Activated CD4-positive, alpha-beta T cell treated with anti-CD3 and anti-CD28 coated beads for 24 hours (primary cell): ENCODE measurements at regions not wholly inside any gene's neighbourhood (a gene's known extent, or its start where the extent isn't known, plus 50 kb on each side); places are given as distances from the start of the nearest gene placed in this dataset.
"Not testable (repeated sequence)": the region's sequence is repeated elsewhere in the genome, so short reads cannot be mapped to it uniquely, and the experiment has no call there.

ENCODE experiments used
- DNase-seq, 2 donors: peaks; one replicate each; pipeline ENCODE4 v3.0.0-alpha.2; 2020; ENCODE audit warnings: low read depth in 2 of 2

DNA sequence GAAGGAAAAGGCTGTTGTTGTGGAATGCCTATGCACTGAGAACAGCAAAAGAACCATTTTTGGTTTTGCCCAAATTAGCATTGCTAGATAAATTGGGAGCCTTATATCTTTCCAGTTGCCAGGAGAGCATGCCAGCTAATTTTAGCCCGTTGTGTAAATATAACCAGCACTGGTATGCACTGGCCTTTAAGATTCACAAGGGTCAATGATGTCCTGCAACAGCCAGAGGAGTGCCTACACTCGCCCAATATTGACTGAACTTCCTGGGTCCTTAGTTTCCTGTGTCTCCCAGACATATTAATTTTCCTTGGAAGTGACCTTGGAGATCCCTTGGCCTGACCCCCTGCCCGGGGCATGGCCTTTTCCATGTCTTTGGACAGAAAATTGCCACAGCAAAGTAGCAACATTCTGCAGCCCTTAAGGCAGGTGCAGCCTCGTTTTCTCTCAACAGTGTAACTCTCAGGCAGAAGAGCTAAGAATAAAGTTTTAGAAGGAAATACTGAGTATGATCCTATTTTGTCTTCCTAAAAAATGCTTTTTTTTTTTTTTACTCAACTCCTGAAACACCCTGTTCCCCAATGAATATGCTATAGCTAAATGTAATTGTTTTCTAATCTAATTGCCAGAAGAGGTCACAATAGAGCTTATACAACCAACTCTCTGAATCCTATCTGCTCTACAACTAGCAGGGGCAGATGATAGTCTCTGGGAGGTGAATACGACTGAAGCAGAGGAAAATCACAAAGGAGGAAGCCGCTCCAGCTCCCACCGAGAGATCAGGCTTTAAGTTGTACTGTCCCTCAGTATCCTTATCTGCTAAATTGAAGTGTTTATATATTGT, 131.9 kb upstream of the PCGF5 start:
- no peak for DNase-seq

DNA sequence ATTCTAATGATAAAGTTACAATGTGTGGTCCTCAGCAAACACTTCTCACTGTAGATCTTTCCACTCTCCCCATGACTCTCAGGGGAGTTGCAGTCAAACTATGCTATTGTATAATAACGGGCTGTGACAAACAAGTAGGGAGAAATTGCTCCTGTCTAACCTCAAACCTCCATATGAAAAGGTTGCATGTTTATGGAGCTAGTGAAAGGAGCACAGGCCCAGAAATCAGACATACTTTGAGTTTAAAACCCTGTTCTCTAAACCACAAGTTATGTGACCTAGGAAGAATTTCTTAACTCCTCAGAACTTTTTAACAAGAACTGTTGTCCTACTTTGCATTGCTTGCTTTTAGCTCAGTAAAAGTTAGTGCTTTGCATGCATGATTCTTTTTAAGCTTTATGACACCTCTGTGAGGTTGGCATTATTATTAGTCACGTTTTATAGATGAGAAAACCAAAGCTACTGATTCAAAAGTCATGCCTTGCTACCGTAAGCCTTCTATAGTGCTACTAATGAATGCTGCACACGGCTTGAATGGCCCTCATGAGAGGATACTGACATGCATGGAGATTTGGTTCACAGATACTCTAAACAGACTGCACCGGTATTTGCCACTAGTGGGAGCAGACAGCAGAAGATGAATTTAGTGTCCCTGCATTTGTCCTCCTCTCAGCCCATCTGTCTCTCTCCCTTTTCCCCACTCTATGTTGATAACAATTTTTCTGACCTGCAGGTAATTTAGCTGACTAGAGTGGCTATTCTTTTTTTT, 129.5 kb upstream of the PCGF5 start:
- no peak for DNase-seq

DNA sequence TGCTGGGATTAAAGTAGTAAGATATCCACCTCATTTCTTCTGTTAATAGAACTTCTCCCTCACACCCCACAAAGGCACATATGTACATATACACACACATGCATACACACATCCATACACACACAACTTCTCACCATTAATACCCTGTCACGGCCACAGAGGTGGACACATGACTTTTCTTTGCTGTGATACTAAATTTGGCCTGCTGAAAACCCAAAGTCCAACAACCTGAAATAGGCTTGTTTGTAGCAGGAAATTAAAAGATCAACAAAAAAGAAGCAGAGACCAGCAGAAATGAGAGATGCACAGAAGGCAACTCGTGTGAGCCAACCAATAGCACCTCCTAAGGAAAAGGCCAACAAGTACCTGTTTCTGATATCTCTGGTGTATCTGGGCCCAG, 128.7 kb upstream of the PCGF5 start:
- DNase-seq = no peak

DNA sequence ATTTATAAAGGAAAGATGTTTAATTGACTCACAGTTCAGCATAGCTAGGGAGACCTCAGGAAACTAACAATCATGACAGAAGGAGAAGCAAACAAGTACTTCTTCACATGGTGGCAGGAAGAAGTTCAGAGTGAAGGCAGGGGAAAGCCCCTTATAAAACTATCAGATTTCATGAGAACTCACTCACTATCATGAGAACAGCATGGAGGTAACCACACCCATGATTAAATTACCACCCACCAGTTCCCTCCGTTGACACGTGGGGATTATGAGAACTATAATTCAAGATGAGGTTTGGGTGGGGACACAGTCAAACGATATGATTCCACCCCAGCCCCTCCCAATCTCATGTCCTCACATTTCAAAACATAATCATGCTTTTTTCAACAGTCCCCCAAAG, 124.2 kb upstream of the PCGF5 start:
- DNase-seq = no peak

DNA sequence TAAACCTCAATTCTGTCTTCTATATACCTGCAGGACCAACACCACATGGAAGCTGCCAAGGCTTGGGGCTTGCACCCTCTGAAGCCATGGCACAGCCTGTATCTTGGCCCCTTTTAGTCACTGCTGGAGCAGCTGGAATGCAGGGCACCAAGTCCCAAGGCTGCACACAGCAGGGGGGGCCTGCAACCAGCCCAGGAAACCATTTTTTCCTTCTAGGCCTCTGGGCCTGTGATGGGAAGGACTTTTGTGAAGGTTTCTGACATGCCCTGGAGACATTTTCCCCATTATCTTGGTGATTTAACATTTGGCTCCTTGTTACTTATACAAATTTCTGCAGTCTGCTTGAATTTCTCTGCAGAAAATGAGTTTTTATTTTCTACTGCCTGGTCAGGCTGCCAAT, 123.2 kb upstream of the PCGF5 start:
- DNase-seq = no peak

DNA sequence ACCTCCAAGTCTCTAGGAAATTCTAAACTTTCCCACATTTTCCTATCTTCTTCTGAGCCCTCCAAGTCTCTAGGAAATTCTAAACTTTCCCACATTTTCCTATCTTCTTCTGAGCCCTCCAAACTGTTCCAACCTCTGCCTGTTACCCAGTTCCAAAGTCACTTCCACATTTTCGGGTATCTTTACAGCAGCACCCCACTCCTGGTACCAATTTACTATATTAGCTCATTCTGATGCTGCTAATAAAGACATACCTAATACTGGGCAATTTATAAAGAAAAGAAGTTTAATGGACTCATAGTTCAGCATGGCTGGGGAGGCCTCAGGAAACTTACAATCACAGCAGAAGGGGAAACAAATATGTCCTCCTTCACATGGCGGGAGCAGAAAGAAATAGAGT, 122.4 kb upstream of the PCGF5 start:
- DNase-seq = not testable (repeated sequence)

DNA sequence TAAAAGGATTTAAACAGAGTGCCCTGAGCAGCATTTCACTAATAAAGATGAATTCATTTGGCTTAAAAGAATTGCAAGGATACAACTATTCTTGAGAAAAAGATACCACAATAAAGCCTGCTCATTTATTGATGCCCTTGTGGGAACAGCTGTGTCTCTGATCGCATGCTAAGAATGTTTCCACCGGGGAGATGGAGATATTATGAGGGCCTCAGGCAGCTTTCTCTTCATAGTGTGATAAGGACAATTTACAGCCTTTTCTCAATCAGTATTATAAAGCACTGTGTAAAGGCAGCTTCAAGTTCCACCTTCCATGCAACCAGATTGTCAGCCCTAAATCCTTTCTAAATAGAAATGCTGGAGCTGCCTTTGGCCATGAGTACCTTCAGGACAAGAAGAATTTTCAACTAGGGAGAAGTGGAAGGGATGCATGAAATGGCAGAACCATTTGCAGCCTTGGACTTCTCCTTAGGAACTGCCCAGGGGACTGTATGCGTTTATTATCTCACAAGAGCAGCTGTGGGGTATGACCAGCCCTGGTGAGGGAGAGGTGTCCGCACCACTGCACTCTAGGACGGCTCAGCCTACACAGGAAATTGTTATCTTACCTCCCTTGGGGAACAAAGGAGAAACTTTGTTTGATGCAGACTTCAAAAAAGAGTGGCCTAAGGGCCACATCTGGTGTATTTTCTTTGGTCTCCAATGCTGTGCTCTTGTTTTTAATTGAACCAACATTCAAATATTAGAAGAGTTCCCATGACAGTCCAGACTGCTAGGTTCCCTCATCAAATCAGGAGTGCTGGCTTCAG, 116.9 kb upstream of the PCGF5 start:
- DNase-seq = no peak

DNA sequence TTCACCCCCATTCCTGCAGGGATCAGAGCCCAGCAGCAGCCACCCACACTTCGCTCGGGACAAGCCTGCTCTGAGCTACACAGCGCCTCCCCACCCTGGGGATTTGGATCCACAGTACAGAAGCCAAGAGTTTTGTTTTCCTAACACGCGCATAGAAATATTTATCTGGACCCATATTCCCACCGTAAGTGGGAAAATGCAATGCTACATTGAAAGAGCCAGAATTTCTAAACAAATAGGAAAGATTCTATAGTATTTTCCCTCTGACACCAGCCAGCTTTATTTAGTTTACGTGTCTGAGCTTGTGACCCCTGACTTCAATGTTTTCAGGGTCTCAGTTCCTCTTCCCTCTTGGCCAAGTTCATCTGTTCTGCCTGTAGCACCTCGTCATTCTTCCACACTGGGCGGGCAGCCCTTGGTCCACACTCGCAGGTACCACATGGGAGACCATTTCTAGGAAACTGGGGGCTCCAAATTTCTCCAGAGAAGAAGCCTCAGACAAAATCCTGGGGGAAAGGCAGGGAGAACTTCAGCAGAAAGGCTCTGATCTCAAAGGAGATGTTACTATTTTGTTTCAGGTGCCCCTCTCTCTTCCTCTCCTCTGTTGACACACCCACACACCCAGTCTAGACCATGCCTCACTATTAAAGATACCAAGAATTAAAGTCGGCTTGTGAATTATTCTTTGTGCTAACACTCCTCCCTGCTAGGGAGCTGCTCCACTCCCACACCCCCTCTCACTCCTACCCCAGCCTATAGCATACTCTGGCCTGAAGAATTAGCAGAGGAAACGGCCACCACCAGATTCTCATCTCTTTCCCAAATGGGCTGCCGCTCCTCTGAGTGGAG, 116.0 kb upstream of the PCGF5 start:
- no peak for DNase-seq

DNA sequence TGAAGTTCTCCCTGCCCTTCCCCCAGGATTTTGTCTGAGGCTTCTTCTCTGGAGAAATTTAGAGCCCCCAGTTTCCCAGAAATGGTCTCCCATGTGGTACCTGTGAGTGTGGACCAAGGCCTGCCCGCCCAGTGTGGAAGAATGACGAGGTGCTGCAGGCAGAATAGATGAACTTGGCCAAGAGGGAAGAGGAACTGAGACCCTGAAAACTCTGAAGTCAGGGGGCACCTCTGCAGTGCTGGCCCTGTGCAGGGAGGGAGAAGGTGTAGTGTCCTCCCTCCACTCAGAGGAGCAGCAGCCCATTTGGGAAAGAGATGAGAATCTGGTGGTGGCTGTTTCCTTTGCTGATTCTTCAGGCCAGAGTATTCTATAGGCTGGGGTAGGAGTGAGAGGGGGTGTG, 115.2 kb upstream of the PCGF5 start:
- no peak for DNase-seq

DNA sequence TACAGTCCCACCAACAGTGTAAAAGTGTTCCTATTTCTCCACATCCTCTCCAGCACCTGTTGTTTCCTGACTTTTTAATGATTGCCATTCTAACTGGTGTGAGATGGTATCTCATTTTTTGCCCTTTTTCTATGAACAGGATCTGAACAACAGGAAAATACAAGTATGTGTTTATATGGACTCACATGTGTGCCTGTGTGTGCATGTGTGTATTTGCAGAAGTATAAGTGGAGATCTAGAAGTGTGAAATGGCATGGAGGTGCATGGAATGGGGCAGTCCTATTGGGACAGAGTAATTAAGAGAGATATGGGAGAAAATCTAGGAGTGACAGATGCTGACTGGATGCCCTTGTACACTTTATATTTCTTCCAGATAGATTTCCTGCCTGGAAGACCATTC, 111.6 kb upstream of the PCGF5 start:
- no peak for DNase-seq

DNA sequence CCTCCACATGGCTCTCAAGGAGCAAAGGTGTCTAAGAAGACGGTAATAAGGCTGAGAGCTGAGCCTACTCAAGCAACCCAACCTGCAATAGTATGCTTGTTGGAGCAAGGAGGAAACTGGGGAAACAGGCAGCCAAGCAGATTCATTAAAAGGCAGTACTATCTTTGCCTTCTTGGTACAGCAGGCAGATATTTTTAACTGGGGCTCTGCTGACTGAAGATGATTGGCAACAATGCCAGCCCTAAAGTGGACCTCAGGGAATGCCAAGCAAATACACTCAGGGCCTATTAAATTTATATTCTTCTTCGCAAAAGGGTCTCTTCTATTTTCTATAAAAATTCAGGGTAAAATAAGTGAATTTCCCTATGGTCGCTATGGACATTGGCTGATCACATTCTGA, 109.4 kb upstream of the PCGF5 start:
- DNase-seq = no peak

DNA sequence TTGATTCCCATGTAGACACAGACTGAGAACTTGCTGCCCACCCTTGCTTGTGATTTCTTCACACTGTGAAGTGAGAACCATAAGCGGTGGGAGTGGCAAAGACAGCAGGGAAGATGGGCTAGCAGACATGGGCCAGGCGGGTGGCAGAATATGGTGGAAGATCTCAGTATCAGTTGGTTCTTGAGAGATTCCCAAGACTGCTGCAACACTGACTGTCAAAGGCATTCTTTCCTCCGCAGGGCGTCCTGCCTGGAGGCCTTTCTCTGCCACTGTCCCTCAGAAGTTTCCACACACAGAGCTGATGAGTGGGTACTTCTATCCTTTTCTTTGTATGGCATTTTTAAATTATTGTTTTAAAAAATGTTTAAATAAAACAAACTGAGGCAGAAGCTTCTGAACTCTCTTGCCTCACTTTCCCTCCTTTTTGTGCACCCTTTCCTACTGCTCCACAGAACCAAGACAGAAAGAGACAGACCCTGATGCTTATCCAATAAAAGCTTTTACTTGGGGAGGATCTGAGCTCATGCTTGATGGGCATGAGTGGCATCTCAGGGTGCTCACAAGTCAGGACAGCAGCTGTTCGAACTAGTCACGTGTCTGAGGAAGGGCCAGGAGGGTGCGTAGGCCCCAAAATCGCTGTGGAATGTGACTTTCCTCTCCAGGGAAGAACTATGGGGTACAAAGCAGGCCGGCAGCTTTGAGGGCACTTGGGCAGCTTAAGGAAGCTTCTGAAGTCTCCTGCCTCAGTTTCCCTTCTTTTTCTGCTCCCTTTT, 104.7 kb upstream of the PCGF5 start:
- no peak for DNase-seq

DNA sequence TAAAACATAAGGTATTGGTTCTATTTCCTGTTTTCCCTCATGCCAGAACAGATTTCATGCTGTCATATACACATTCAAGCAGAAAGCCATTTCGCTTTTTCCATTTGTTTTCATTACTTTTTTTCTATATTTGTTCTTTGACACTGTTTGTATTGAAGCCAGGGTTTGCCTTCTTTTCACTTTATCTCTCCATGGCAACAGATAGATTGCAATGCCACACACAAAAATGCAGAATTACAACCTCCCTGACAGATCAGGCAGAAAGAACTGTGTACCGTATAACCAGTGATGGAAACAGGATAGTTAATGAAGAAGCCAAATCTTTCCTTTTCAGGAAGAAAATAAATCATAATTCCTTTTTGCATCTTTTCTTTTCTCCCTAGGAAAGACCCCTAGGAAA, 103.0 kb upstream of the PCGF5 start:
- no peak for DNase-seq

DNA sequence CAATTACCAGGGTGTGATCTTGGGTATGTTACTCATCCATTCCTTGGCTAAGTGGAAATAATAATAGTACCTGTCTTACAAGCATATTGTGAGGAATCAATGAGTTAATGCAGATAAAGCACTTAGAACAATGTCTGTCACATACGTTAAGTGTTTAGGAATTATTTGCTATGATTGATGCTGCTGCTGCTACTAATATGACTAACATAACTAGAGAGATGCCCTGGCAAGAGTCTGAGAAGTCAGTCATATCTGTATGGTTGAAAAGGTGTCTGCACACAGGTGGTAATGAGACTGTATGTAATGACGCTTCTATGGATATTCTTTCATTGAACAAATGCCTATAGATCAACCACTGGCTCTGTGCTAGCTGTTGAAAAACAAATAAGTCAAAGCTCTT, 100.1 kb upstream of the PCGF5 start:
- DNase-seq = no peak

DNA sequence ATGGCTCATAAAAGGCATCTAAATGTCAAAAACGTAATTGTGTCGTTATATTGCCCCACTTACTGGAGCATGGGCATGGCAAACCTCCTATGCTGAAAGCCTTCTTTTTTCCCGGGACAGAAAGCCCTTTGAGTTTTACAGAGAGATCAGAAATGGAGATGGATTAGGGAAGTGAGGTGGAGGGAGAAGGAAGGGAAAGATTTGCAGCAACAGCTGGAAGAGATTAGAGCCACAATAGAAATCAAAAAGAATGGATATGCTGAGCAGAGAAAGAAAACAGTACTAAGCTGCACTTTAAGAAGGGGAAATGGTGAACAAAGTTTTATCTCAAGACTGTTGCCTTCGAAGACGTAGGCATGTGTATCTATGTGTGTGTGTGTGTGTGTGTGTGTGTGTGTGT, 97.2 kb upstream of the PCGF5 start:
- no peak for DNase-seq

DNA sequence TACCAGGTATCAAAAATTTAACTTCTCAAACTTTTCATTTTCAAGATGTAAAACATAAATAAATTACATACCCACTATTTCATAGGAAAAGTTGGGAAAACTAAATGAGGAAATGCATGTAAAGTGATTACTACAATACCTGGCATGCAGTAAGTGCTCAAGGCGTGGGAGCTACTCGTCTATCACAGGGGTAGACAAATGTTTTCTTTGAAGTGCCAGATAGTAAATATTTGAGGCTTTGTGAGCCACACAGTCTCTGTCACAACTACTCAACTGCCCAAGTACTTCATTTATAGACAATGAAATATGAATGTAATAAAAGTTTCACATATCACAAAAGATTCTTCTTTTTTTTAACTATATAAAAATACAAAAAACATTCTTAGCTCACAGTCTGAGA, 96.4 kb upstream of the PCGF5 start:
- no peak for DNase-seq

DNA sequence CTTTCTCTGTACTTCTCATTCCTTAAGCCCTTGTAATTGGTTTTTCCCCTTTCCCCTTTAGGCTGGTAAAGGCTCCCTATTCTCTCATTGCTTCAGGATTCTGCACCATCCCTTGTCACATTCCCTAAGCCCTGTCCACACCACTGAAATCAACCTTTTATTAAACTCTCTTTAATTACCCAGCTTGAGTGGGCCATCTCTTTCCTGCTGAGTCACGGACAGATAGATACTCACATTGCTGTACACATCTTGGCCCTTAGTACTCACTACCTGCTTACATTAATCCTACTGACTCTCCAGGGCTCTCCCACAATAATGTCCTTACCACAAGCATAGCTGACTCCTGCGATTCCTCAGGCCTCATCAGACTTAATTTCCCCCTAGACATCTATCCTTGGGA, 94.0 kb upstream of the PCGF5 start:
- no peak for DNase-seq

DNA sequence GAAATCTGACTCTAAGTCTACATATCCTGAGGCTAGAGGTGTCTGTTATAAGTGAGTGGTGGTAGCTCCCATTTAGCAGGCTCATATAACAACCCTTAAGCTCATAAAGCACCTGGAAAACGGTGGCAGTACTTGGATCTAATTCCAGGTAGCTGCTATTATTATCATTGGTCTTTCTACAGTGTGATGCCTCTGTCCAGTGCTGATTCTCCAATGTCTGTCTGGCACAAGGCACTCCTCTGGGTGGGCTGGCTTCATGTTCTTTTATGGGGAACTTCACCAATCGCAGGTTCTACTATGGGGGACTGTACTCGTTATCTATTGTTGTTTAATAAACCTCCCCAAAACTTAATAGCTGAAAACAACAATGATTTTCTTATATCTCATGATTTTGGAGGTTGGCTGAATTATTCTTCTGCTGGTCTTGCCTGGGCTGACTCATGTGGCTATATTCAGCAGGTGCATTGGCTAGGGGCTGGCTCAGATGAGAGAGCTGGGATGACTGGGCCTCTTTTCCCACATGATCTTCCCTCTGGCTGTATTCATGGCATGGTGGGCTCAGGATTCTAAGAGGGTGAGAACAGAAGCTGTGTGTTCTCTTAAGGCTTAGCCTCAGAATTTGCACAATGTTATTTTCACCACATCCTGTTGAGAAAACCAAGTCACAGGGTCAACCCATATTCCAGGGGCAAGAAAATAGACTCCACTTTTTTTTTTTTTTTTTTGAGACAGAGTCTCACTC, 93.0 kb upstream of the PCGF5 start:
- no peak for DNase-seq

DNA sequence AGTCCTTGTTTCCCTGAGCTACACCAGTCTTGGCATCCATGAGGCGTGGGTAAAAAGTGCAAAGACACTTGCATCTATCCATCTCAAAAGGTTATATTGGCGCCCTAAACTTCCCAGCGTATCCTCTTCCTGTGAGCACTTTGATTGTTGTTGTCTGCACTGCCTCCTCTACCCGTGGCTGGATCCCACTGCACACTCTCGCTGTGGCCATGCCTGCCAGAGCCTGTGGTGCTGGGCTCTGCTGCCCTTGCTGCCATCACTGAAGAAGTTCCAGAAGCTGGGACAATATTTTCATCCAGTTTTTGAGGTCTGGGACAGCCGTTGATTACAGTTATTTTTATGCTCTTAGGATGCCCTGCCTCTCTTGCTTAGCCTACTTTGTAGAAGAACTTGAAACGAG, 85.3 kb upstream of the PCGF5 start:
- DNase-seq = no peak

DNA sequence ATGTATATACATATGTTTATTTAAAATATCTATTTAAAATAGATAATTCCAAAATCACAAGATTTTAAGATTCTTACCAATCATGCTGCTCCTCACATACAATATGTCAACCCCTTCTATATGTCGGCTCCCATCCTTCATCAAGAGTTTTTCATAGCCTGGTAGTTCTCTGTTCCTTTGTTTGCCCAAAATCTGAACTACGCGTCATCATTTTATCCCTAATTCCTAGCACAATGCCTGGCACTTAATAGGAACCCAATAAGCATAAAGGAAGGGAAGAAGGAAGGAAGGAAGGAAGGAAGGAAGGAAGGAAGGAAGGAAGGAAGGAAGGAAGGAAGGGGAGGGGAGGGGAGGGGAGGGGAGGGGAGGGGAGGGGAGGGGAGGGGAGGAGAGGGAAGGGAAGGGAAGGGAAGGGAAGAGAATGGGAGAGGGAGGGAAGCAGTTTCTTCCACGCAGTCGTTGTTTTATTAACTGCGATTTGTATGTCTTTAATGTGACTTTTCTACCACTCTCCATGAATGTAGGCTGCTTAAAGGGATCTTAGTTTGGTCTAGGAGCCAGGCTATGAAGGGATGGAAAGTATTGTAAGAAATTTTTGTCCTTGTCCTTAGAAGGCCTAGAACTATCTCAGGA, 83.3 kb upstream of the PCGF5 start:
- DNase-seq = no peak
